ENCODE measurements at regions not wholly inside any gene's neighbourhood (a gene's known extent, or its start where the extent isn't known, plus 50 kb on each side); places are given as distances from the start of the nearest gene placed in this dataset.
A peak's percentile ranks its signal among the peaks of the same experiment; 100 is the strongest.

- no peak overlapping the region for H3K14ac ChIP-seq (ENCODE audit: low read length in 2 of 2)
- no peak overlapping the region for H3K23ac ChIP-seq (ENCODE audit: low read length in 2 of 2)
- H3K4me2 ChIP-seq (ENCODE audit: low read length, poor library complexity, severe bottlenecking): no peak overlapping the region
- H3K27ac ChIP-seq (ENCODE audit: low read length, poor library complexity, severe bottlenecking): no peak overlapping the region
- no peak overlapping the region for H3K4ac ChIP-seq (ENCODE audit: low read depth in 1 of 2, low read length in 2 of 2)
- no peak overlapping the region for H2BK5ac ChIP-seq (ENCODE audit: low read depth, low read length, poor library complexity, severe bottlenecking)
- H2BK15ac ChIP-seq (ENCODE audit: low read depth, poor library complexity, severe bottlenecking): no peak overlapping the region
- no peaks in the 10 kb centered on the region for H3K27me3 ChIP-seq (ENCODE audit: control insufficient read depth in 1 of 2, insufficient read depth in 1 of 2, low read length in 2 of 2)
- H4K8ac ChIP-seq (ENCODE audit: low read length): no peak overlapping the region
- no peak overlapping the region for H2BK12ac ChIP-seq (ENCODE audit: low read length in 2 of 2)
- H3K4me3 ChIP-seq (ENCODE audit: insufficient read depth in 1 of 2, low read depth in 1 of 2, low read length in 2 of 2): no peak overlapping the region
- H3K36me3 ChIP-seq (ENCODE audit: control insufficient read depth in 1 of 2, insufficient read depth in 2 of 2, low read depth in 1 of 2, low read length in 2 of 2): no peaks in the 10 kb centered on the region
- H3K9ac ChIP-seq (ENCODE audit: low read length): no peak overlapping the region
- no peak for DNase-seq
- H3K79me1 ChIP-seq (replicated peaks; ENCODE audit: low read length, poor library complexity, severe bottlenecking): no peaks in the 10 kb centered on the region
- no peaks in the 10 kb centered on the region for H3K4me1 ChIP-seq (ENCODE audit: control insufficient read depth, insufficient read depth, low read depth, low read length)
- no peak overlapping the region for H4K91ac ChIP-seq (ENCODE audit: low read length)
- no peak overlapping the region for H3K18ac ChIP-seq (ENCODE audit: low read depth in 1 of 2, low read length in 2 of 2)
- WGBS: 47% methylated on average over 4 of the region's 4 CpGs
- H2BK120ac ChIP-seq (ENCODE audit: low read depth, low read length): no peak overlapping the region
- no peak overlapping the region for H2AK5ac ChIP-seq (ENCODE audit: low read length, severe bottlenecking)
- no peak overlapping the region for H2AFZ ChIP-seq (ENCODE audit: low read depth, low read length)
- H3K9me3 ChIP-seq (ENCODE audit: control insufficient read depth, low read length): no peaks in the 10 kb centered on the region
Observed at GRCh38 chr5:157926977-157927376, 68.0 kb upstream of the CLINT1 start.

- no peak overlapping the region for H3K23ac ChIP-seq (ENCODE audit: low read length in 2 of 2)
- DNase-seq: no peak
- no peaks in the 10 kb centered on the region for H3K9me3 ChIP-seq (ENCODE audit: control insufficient read depth, low read length)
- H3K4me3 ChIP-seq (ENCODE audit: insufficient read depth in 1 of 2, low read depth in 1 of 2, low read length in 2 of 2): no peak overlapping the region
- no peaks in the 10 kb centered on the region for H3K36me3 ChIP-seq (ENCODE audit: control insufficient read depth in 1 of 2, insufficient read depth in 2 of 2, low read depth in 1 of 2, low read length in 2 of 2)
- no peak overlapping the region for H3K14ac ChIP-seq (ENCODE audit: low read length in 2 of 2)
- H3K18ac ChIP-seq (ENCODE audit: low read depth in 1 of 2, low read length in 2 of 2): no peak overlapping the region
- no peak overlapping the region for H4K8ac ChIP-seq (ENCODE audit: low read length)
- 85% methylated on average over 14 of the region's 14 CpGs for WGBS
- no peak overlapping the region for H2AK5ac ChIP-seq (ENCODE audit: low read length, severe bottlenecking)
- no peak overlapping the region for H2BK120ac ChIP-seq (ENCODE audit: low read depth, low read length)
- H2BK5ac ChIP-seq (ENCODE audit: low read depth, low read length, poor library complexity, severe bottlenecking): no peak overlapping the region
- no peaks in the 10 kb centered on the region for H3K27me3 ChIP-seq (ENCODE audit: control insufficient read depth in 1 of 2, insufficient read depth in 1 of 2, low read length in 2 of 2)
- H3K9ac ChIP-seq (ENCODE audit: low read length): no peak overlapping the region
- no peak overlapping the region for H2BK15ac ChIP-seq (ENCODE audit: low read depth, poor library complexity, severe bottlenecking)
- no peak overlapping the region for H2BK12ac ChIP-seq (ENCODE audit: low read length in 2 of 2)
- no peak overlapping the region for H3K4ac ChIP-seq (ENCODE audit: low read depth in 1 of 2, low read length in 2 of 2)
- H4K91ac ChIP-seq (ENCODE audit: low read length): no peak overlapping the region
- no peaks in the 10 kb centered on the region for H3K79me1 ChIP-seq (replicated peaks; ENCODE audit: low read length, poor library complexity, severe bottlenecking)
- no peak overlapping the region for H2AFZ ChIP-seq (ENCODE audit: low read depth, low read length)
- H3K27ac ChIP-seq (ENCODE audit: low read length, poor library complexity, severe bottlenecking): no peak overlapping the region
- no peaks in the 10 kb centered on the region for H3K4me1 ChIP-seq (ENCODE audit: control insufficient read depth, insufficient read depth, low read depth, low read length)
- H3K4me2 ChIP-seq (ENCODE audit: low read length, poor library complexity, severe bottlenecking): no peak overlapping the region
Observed at GRCh38 chr5:157925786-157926671, 67.1 kb upstream of the CLINT1 start.

GRCh38 chr5:157924931-157925729 lies 66.2 kb upstream of the CLINT1 start:
- Histone ChIP-seq H3K27me3 (ENCODE audit: control insufficient read depth in 1 of 2, insufficient read depth in 1 of 2, low read length in 2 of 2) (no peaks in the 10 kb centered on the region), H3K4me2 (ENCODE audit: low read length, poor library complexity, severe bottlenecking) (no peak overlapping the region), H3K4me3 (ENCODE audit: insufficient read depth in 1 of 2, low read depth in 1 of 2, low read length in 2 of 2) (no peak overlapping the region), H3K36me3 (ENCODE audit: control insufficient read depth in 1 of 2, insufficient read depth in 2 of 2, low read depth in 1 of 2, low read length in 2 of 2) (no peaks in the 10 kb centered on the region), H3K27ac (ENCODE audit: low read length, poor library complexity, severe bottlenecking) (no peak overlapping the region), H3K9ac (ENCODE audit: low read length) (no peak overlapping the region), H3K4me1 (ENCODE audit: control insufficient read depth, insufficient read depth, low read depth, low read length) (no peaks in the 10 kb centered on the region), H4K8ac (ENCODE audit: low read length) (no peak overlapping the region), H2AK5ac (ENCODE audit: low read length, severe bottlenecking) (no peak overlapping the region), H2BK120ac (ENCODE audit: low read depth, low read length) (no peak overlapping the region), H2BK15ac (ENCODE audit: low read depth, poor library complexity, severe bottlenecking) (no peak overlapping the region), H3K79me1 (replicated peaks; ENCODE audit: low read length, poor library complexity, severe bottlenecking) (no peaks in the 10 kb centered on the region), H2BK5ac (ENCODE audit: low read depth, low read length, poor library complexity, severe bottlenecking) (no peak overlapping the region), H2BK12ac (ENCODE audit: low read length in 2 of 2) (no peak overlapping the region), H3K23ac (ENCODE audit: low read length in 2 of 2) (no peak overlapping the region), H2AFZ (ENCODE audit: low read depth, low read length) (no peak overlapping the region), H4K91ac (ENCODE audit: low read length) (peak overlapping the region; percentile 15), H3K9me3 (ENCODE audit: control insufficient read depth, low read length) (no peaks in the 10 kb centered on the region), H3K18ac (ENCODE audit: low read depth in 1 of 2, low read length in 2 of 2) (no peak overlapping the region), H3K4ac (ENCODE audit: low read depth in 1 of 2, low read length in 2 of 2) (no peak overlapping the region), H3K14ac (ENCODE audit: low read length in 2 of 2) (no peak overlapping the region)
- DNase-seq: no peak
- 88% methylated on average over 6 of the region's 8 CpGs for WGBS

- no peaks in the 10 kb centered on the region for H3K9me3 ChIP-seq (ENCODE audit: control insufficient read depth, low read length)
- H2BK5ac ChIP-seq (ENCODE audit: low read depth, low read length, poor library complexity, severe bottlenecking): no peak overlapping the region
- DNase-seq: no peak
- no peak overlapping the region for H4K91ac ChIP-seq (ENCODE audit: low read length)
- H2AFZ ChIP-seq (ENCODE audit: low read depth, low read length): no peak overlapping the region
- no peak overlapping the region for H3K4me3 ChIP-seq (ENCODE audit: insufficient read depth in 1 of 2, low read depth in 1 of 2, low read length in 2 of 2)
- H3K27ac ChIP-seq (ENCODE audit: low read length, poor library complexity, severe bottlenecking): no peak overlapping the region
- no peak overlapping the region for H3K4ac ChIP-seq (ENCODE audit: low read depth in 1 of 2, low read length in 2 of 2)
- no peaks in the 10 kb centered on the region for H3K79me1 ChIP-seq (replicated peaks; ENCODE audit: low read length, poor library complexity, severe bottlenecking)
- no peaks in the 10 kb centered on the region for H3K36me3 ChIP-seq (ENCODE audit: control insufficient read depth in 1 of 2, insufficient read depth in 2 of 2, low read depth in 1 of 2, low read length in 2 of 2)
- H3K4me1 ChIP-seq (ENCODE audit: control insufficient read depth, insufficient read depth, low read depth, low read length): no peaks in the 10 kb centered on the region
- 86% methylated on average over 1 of the region's 2 CpGs for WGBS
- H2BK12ac ChIP-seq (ENCODE audit: low read length in 2 of 2): no peak overlapping the region
- no peaks in the 10 kb centered on the region for H3K27me3 ChIP-seq (ENCODE audit: control insufficient read depth in 1 of 2, insufficient read depth in 1 of 2, low read length in 2 of 2)
- no peak overlapping the region for H2AK5ac ChIP-seq (ENCODE audit: low read length, severe bottlenecking)
- no peak overlapping the region for H2BK15ac ChIP-seq (ENCODE audit: low read depth, poor library complexity, severe bottlenecking)
- H3K14ac ChIP-seq (ENCODE audit: low read length in 2 of 2): no peak overlapping the region
- no peak overlapping the region for H4K8ac ChIP-seq (ENCODE audit: low read length)
- no peak overlapping the region for H3K4me2 ChIP-seq (ENCODE audit: low read length, poor library complexity, severe bottlenecking)
- H3K18ac ChIP-seq (ENCODE audit: low read depth in 1 of 2, low read length in 2 of 2): no peak overlapping the region
- no peak overlapping the region for H2BK120ac ChIP-seq (ENCODE audit: low read depth, low read length)
- H3K23ac ChIP-seq (ENCODE audit: low read length in 2 of 2): no peak overlapping the region
- H3K9ac ChIP-seq (ENCODE audit: low read length): no peak overlapping the region
Observed at GRCh38 chr5:157924490-157924889, 65.5 kb upstream of the CLINT1 start.

Measured in mesenchymal stem cell (in vitro differentiated cells and primary cell).